ENCODE measurements at regions not wholly inside any gene's neighbourhood (a gene's known extent, or its start where the extent isn't known, plus 50 kb on each side); places are given as distances from the start of the nearest gene placed in this dataset.
A peak's percentile ranks its signal among the peaks of the same experiment; 100 is the strongest.

DNA sequence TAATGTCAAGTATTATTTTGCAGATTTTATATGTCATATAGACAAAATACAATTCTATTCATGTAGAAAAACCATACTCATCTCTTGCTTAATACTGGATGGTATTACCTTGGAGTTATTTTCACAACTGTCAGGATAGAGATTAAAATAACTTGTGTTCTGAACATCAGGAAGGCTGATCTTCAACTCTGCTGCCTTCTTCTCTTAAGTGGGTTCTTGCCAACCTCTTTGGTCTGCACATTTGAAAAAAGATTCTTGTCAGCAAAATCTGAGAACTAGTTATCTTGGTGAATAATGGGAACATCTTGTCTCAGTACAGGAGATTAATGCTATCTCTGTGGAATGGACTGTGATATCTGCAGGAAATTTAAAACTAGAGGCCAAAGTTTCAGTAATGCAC, 95.2 kb upstream of the FAM216B start:
- Histone ChIP-seq H3K36me3 (ENCODE audit: control insufficient read depth, insufficient read depth, low read length) (no peaks in the 10 kb centered on the region), H2AFZ (ENCODE audit: low read length) (no peak overlapping the region), H3K4me2 (ENCODE audit: extremely low read depth, insufficient read depth, low read length) (no peak overlapping the region), H3K9ac (ENCODE audit: insufficient read depth, low read length) (no peak overlapping the region), H3K4me3 (replicated peaks in 1 of 4; ENCODE audit: control extremely low read depth in 1 of 4, insufficient read depth in 1 of 4, low read depth in 3 of 4, low read length in 4 of 4) (no peak overlapping the region), H3K27me3 (ENCODE audit: control insufficient read depth, insufficient read depth, low read length) (no peaks in the 10 kb centered on the region), H4K20me1 (ENCODE audit: control insufficient read depth, extremely low read depth, insufficient read depth, low read length) (no peaks in the 10 kb centered on the region), H3K79me2 (ENCODE audit: control insufficient read depth, insufficient read depth, low read length) (no peaks in the 10 kb centered on the region), H3K9me3 (ENCODE audit: control insufficient read depth, insufficient read depth, low read depth, low read length) (no peaks in the 10 kb centered on the region), H3K4me1 (ENCODE audit: control insufficient read depth, extremely low read depth, insufficient read depth, low read length) (no peaks in the 10 kb centered on the region), H3K27ac (ENCODE audit: insufficient read depth, low read length) (no peak overlapping the region)
- TF ChIP-seq EZH2 (IDR thresholded peaks at IDR 0.05; ENCODE audit: low read length, missing control alignments): no peak
- TF ChIP-seq, protein P1, sequence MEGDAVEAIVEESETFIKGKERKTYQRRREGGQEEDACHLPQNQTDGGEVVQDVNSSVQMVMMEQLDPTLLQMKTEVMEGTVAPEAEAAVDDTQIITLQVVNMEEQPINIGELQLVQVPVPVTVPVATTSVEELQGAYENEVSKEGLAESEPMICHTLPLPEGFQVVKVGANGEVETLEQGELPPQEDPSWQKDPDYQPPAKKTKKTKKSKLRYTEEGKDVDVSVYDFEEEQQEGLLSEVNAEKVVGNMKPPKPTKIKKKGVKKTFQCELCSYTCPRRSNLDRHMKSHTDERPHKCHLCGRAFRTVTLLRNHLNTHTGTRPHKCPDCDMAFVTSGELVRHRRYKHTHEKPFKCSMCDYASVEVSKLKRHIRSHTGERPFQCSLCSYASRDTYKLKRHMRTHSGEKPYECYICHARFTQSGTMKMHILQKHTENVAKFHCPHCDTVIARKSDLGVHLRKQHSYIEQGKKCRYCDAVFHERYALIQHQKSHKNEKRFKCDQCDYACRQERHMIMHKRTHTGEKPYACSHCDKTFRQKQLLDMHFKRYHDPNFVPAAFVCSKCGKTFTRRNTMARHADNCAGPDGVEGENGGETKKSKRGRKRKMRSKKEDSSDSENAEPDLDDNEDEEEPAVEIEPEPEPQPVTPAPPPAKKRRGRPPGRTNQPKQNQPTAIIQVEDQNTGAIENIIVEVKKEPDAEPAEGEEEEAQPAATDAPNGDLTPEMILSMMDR (conservative IDR thresholded peaks at IDR 0.05 in 1 of 2, IDR thresholded peaks at IDR 0.05 in 1 of 2; ENCODE audit: low read depth in 1 of 2, low read length in 2 of 2): no peak
- no peak for DNase-seq (ENCODE audit: low read depth in 2 of 2)

DNA sequence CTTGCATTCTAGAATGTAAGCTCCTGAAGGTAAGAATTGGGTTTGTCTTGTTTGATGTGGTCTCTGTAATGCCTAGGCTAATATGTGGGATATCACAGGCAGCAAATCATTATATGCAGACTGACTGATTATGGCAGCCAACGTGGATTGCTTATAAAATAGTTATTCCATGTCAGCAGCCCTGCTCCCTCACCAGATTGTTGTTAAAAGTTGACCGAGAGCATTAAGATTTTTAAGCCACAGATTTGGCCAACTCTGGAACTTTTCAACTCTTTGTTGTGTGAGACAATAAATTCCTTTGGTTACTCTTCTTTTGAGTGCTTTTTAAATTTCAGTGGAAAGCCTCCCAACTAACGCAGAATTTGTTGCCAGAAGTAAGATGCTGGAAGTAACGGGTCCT, 92.6 kb upstream of the FAM216B start:
- no peak for DNase-seq (ENCODE audit: low read depth in 2 of 2)
- no peaks in the 10 kb centered on the region for H3K36me3 ChIP-seq (ENCODE audit: control insufficient read depth, insufficient read depth, low read length)
- H3K4me2 ChIP-seq (ENCODE audit: extremely low read depth, insufficient read depth, low read length): no peak overlapping the region
- no peak overlapping the region for H2AFZ ChIP-seq (ENCODE audit: low read length)
- H3K27ac ChIP-seq (ENCODE audit: insufficient read depth, low read length): no peak overlapping the region
- TF ChIP-seq, protein P1 (conservative IDR thresholded peaks at IDR 0.05 in 1 of 2, IDR thresholded peaks at IDR 0.05 in 1 of 2; ENCODE audit: low read depth in 1 of 2, low read length in 2 of 2): no peak
- TF ChIP-seq EZH2 (IDR thresholded peaks at IDR 0.05; ENCODE audit: low read length, missing control alignments): no peak
- H3K4me3 ChIP-seq (replicated peaks in 1 of 4; ENCODE audit: control extremely low read depth in 1 of 4, insufficient read depth in 1 of 4, low read depth in 3 of 4, low read length in 4 of 4): no peak overlapping the region
- no peaks in the 10 kb centered on the region for H4K20me1 ChIP-seq (ENCODE audit: control insufficient read depth, extremely low read depth, insufficient read depth, low read length)
- H3K9ac ChIP-seq (ENCODE audit: insufficient read depth, low read length): no peak overlapping the region
- no peaks in the 10 kb centered on the region for H3K27me3 ChIP-seq (ENCODE audit: control insufficient read depth, insufficient read depth, low read length)
- no peaks in the 10 kb centered on the region for H3K4me1 ChIP-seq (ENCODE audit: control insufficient read depth, extremely low read depth, insufficient read depth, low read length)
- H3K79me2 ChIP-seq (ENCODE audit: control insufficient read depth, insufficient read depth, low read length): no peaks in the 10 kb centered on the region
- no peaks in the 10 kb centered on the region for H3K9me3 ChIP-seq (ENCODE audit: control insufficient read depth, insufficient read depth, low read depth, low read length)

DNA sequence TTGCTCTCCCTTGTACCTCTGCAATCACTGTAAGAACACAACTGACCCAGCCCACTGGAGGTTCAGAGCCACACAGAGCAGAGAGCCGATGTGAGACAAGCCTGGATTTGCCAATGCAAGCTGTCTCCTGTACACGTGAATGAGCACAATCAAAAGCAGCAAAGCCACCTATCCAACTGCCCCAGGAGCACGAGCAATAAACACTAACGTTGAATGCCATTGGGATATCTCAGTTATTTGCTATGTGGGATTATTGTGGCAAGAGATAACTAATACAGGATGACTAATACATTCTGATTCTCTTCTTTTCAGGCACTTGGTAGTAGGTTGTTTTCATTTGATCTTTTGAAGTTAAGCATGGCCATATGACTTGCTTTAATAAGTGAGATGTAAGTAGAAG, 85.2 kb upstream of the FAM216B start:
- Histone ChIP-seq H3K27ac (ENCODE audit: insufficient read depth, low read length) (no peak overlapping the region), H2AFZ (ENCODE audit: low read length) (no peak overlapping the region), H3K79me2 (ENCODE audit: control insufficient read depth, insufficient read depth, low read length) (no peaks in the 10 kb centered on the region), H3K4me2 (ENCODE audit: extremely low read depth, insufficient read depth, low read length) (no peak overlapping the region), H3K4me3 (replicated peaks in 1 of 4; ENCODE audit: control extremely low read depth in 1 of 4, insufficient read depth in 1 of 4, low read depth in 3 of 4, low read length in 4 of 4) (no peak overlapping the region), H3K9me3 (ENCODE audit: control insufficient read depth, insufficient read depth, low read depth, low read length) (no peaks in the 10 kb centered on the region), H3K9ac (ENCODE audit: insufficient read depth, low read length) (no peak overlapping the region), H3K27me3 (ENCODE audit: control insufficient read depth, insufficient read depth, low read length) (no peaks in the 10 kb centered on the region), H3K36me3 (ENCODE audit: control insufficient read depth, insufficient read depth, low read length) (no peaks in the 10 kb centered on the region), H3K4me1 (ENCODE audit: control insufficient read depth, extremely low read depth, insufficient read depth, low read length) (no peaks in the 10 kb centered on the region), H4K20me1 (ENCODE audit: control insufficient read depth, extremely low read depth, insufficient read depth, low read length) (no peaks in the 10 kb centered on the region)
- peak; percentile 12 to 86 for DNase-seq (ENCODE audit: low read depth in 2 of 2)
- TF ChIP-seq, protein P1 (conservative IDR thresholded peaks at IDR 0.05 in 1 of 2, IDR thresholded peaks at IDR 0.05 in 1 of 2; ENCODE audit: low read depth in 1 of 2, low read length in 2 of 2): no peak
- no peak for TF ChIP-seq EZH2 (IDR thresholded peaks at IDR 0.05; ENCODE audit: low read length, missing control alignments)
